ENCODE measurements at regions not wholly inside any gene's neighbourhood (a gene's known extent, or its start where the extent isn't known, plus 50 kb on each side); places are given as distances from the start of the nearest gene placed in this dataset.

GRCh38 chr6:150729188-150729748 is 129.6 kb downstream of the PLEKHG1 start:
- TF ChIP-seq ZNF639 (tag by site-specific recombination; IDR thresholded peaks at IDR 0.05) (no peak), ZBTB21 (tag by site-specific recombination; IDR thresholded peaks at IDR 0.05) (no peak), CTCF (tag by site-specific recombination; IDR thresholded peaks at IDR 0.05) (no peak), ZNF23 (tag by site-specific recombination; IDR thresholded peaks at IDR 0.05; ENCODE audit: borderline replicate concordance) (no peak), ZNF513 (tag by site-specific recombination; IDR thresholded peaks at IDR 0.05) (no peak), ZNF510 (tag by site-specific recombination; IDR thresholded peaks at IDR 0.05; ENCODE audit: insufficient replicate concordance) (no peak), RBAK (tag by site-specific recombination; IDR thresholded peaks at IDR 0.05) (no peak), ZNF664 (tag by site-specific recombination; IDR thresholded peaks at IDR 0.05) (no peak), ZNF830 (tag by site-specific recombination; IDR thresholded peaks at IDR 0.05; ENCODE audit: low read depth) (no peak)
- TF ChIP-seq, protein P1, sequence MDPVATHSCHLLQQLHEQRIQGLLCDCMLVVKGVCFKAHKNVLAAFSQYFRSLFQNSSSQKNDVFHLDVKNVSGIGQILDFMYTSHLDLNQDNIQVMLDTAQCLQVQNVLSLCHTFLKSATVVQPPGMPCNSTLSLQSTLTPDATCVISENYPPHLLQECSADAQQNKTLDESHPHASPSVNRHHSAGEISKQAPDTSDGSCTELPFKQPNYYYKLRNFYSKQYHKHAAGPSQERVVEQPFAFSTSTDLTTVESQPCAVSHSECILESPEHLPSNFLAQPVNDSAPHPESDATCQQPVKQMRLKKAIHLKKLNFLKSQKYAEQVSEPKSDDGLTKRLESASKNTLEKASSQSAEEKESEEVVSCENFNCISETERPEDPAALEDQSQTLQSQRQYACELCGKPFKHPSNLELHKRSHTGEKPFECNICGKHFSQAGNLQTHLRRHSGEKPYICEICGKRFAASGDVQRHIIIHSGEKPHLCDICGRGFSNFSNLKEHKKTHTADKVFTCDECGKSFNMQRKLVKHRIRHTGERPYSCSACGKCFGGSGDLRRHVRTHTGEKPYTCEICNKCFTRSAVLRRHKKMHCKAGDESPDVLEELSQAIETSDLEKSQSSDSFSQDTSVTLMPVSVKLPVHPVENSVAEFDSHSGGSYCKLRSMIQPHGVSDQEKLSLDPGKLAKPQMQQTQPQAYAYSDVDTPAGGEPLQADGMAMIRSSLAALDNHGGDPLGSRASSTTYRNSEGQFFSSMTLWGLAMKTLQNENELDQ (tag by site-specific recombination; IDR thresholded peaks at IDR 0.05; ENCODE audit: low read depth) = no peak
- TF ChIP-seq, protein P2, sequence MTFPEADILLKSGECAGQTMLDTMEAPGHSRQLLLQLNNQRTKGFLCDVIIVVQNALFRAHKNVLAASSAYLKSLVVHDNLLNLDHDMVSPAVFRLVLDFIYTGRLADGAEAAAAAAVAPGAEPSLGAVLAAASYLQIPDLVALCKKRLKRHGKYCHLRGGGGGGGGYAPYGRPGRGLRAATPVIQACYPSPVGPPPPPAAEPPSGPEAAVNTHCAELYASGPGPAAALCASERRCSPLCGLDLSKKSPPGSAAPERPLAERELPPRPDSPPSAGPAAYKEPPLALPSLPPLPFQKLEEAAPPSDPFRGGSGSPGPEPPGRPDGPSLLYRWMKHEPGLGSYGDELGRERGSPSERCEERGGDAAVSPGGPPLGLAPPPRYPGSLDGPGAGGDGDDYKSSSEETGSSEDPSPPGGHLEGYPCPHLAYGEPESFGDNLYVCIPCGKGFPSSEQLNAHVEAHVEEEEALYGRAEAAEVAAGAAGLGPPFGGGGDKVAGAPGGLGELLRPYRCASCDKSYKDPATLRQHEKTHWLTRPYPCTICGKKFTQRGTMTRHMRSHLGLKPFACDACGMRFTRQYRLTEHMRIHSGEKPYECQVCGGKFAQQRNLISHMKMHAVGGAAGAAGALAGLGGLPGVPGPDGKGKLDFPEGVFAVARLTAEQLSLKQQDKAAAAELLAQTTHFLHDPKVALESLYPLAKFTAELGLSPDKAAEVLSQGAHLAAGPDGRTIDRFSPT (tag by site-specific recombination; IDR thresholded peaks at IDR 0.05) = no peak
- TF ChIP-seq, protein P3, sequence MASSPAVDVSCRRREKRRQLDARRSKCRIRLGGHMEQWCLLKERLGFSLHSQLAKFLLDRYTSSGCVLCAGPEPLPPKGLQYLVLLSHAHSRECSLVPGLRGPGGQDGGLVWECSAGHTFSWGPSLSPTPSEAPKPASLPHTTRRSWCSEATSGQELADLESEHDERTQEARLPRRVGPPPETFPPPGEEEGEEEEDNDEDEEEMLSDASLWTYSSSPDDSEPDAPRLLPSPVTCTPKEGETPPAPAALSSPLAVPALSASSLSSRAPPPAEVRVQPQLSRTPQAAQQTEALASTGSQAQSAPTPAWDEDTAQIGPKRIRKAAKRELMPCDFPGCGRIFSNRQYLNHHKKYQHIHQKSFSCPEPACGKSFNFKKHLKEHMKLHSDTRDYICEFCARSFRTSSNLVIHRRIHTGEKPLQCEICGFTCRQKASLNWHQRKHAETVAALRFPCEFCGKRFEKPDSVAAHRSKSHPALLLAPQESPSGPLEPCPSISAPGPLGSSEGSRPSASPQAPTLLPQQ (tag by site-specific recombination; IDR thresholded peaks at IDR 0.05) = no peak
- TF ChIP-seq, protein P4, sequence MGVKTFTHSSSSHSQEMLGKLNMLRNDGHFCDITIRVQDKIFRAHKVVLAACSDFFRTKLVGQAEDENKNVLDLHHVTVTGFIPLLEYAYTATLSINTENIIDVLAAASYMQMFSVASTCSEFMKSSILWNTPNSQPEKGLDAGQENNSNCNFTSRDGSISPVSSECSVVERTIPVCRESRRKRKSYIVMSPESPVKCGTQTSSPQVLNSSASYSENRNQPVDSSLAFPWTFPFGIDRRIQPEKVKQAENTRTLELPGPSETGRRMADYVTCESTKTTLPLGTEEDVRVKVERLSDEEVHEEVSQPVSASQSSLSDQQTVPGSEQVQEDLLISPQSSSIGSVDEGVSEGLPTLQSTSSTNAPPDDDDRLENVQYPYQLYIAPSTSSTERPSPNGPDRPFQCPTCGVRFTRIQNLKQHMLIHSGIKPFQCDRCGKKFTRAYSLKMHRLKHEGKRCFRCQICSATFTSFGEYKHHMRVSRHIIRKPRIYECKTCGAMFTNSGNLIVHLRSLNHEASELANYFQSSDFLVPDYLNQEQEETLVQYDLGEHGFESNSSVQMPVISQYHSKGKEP (tag by site-specific recombination; IDR thresholded peaks at IDR 0.05) = peak; percentile 86
